GM19372 (cell line): ENCODE measurements at regions not wholly inside any gene's neighbourhood (a gene's known extent, or its start where the extent isn't known, plus 50 kb on each side); places are given as distances from the start of the nearest gene placed in this dataset.

ENCODE experiments used
- ATAC-seq: cut with Tn5 transposase; IDR thresholded peaks from one replicate; pipeline ENCODE4 v1.9.1; 2021; ENCODE audit warnings: mild to moderate bottlenecking, low read depth, moderate library complexity; ENCODE audit not compliant: unreplicated experiment

DNA sequence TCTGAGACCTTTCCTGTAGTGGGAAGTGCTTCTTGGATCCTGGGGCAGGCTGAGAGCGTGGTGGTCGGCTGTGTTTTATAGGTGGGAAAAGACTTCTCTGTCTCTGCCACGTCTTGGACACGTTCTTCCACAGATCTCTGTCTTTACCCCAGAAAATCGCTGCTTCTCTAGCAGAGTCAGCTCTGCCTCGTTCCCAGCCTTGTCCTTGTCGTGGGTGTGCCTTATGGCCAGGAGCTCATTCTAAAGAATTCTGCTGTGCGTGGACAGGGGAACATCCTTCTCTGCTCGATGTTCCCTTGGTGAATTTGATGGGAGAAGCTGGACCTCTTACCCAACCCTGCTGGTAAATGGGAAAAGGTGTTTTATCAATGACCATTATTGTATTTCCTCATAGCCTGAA is 433.1 kb upstream of the C2CD4B start:
- no peak for ATAC-seq

- ATAC-seq = no peak
Measured at GRCh38 chr15:62599791-62600777, 435.0 kb upstream of the C2CD4B start.

GRCh38 chr15:62601777-62602545 is 436.9 kb upstream of the C2CD4B start:
- ATAC-seq = no peak

DNA sequence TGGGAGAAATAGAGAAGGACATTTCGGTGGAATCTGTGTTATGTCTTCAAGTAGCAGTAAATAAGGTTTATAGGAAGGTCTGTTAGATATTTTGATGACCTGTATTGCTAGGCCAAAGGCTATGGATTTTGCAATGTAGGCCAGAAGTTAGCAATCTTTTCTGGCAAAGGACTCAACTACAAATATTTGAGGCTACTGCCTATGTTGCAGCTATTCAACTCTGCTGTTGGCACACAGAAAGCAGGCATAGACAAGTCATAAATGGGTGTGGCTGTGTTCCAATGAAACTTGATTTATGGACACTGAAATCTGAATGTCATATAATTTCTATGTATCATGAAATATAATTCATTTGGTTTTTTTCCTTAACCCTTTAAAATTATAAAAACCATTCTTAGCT is 438.7 kb upstream of the C2CD4B start:
- ATAC-seq = no peak

DNA sequence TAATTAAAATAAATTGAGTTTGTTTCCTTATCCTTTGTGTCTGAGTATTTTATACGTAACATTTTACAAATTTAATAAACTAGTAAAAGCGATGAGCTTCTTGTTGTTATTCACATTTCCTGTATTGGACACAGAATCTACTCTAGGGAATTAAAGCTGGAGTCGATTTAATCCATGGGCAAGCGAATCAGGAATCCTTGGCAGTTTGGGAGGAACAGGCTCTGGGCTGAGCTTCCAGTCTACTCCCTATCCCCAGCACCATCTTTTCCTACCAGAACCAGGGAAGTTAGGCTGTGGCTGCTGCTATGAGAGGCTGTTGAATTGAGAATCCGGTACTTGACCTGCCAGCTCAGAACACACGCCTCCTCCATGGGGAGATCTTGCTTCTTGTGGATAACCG is 437.3 kb upstream of the TPM1 start:
- ATAC-seq = no peak

DNA sequence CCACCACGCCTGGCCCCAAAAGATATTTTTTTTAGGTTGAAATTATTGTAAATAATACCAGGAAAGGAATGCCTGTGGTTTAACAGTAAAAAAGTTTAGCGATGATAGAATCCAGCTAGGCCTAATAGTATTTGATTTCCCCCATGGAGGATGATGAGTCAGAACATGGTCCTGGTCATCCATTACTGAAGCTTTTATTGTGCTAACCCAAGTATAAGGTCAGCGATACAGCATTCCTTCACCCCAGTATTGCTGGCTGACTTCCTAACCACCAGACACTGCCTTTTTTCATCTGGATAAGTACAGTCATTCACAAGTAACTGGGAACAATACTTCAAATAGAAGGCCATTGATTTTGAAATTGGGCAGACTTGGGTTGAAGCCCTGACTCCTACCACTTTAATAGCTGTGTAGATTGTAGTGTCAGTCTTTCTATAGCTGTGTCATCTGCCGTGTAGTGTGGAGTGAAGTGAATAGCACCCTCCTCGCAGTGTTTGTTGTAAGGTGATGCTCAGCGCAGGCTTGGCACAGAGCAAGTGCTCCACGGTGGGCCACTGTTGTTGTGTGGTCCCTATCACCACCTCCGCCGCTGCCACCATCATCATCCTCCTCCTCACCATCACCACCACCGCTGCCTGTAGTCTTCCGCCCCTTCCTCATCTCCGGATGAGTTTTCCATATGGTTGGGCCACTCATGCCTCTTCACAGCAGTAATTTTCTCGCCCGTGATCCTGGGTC is 436.0 kb upstream of the TPM1 start:
- ATAC-seq = no peak

DNA sequence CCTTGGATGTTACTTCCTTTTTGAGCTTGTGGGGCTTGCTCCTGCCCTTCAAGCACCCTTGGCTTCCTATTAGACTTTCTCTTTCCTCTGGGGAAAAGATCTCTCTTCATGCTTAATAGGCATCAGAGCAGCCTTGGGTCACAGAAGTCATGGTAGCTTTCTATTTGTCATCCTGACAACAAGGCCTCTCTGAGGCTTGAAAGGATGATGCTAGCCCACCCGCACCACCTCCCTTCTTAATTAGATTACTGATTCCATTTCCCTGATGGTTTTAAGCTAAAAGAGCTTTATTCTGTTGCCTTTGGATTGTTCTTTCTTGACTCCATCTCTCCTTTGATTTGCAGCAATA is 435.5 kb upstream of the TPM1 start:
- no peak for ATAC-seq

DNA sequence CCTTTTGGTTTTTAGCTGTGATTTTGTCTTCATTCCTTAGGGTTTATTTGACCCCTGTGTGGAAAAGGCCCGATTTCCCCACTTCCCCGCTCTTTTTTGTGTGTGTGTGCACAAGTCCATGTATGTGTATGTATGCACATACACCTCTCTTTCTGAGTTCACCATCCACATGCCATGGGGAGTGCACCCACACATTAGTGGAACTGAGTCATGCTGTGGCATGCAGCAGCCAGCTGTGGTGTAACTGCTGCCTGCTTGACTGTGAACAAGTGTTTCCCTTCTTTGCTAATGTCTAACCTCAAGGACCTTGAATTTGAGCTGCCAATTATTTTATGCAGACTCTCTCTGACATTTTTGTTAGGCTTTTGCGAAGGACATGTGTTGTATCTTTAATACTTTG is 434.9 kb upstream of the TPM1 start:
- ATAC-seq = no peak

- ATAC-seq = no peak
Measured at GRCh38 chr15:62608369-62608768, 434.2 kb upstream of the TPM1 start.

- ATAC-seq = no peak
Measured at GRCh38 chr15:62610265-62610869, 432.2 kb upstream of the TPM1 start.

- no peak for ATAC-seq
Measured at GRCh38 chr15:62611002-62611401, 431.5 kb upstream of the TPM1 start.

- ATAC-seq = no peak
Measured at GRCh38 chr15:62612183-62612733, 430.3 kb upstream of the TPM1 start.

GRCh38 chr15:62612771-62613170 is 429.8 kb upstream of the TPM1 start:
- no peak for ATAC-seq

- no peak for ATAC-seq
Measured at GRCh38 chr15:62616746-62617145, 425.8 kb upstream of the TPM1 start.

- ATAC-seq = no peak
Measured at GRCh38 chr15:62617741-62618140, 424.8 kb upstream of the TPM1 start.

GRCh38 chr15:62618432-62618831 is 424.1 kb upstream of the TPM1 start:
- ATAC-seq = no peak

DNA sequence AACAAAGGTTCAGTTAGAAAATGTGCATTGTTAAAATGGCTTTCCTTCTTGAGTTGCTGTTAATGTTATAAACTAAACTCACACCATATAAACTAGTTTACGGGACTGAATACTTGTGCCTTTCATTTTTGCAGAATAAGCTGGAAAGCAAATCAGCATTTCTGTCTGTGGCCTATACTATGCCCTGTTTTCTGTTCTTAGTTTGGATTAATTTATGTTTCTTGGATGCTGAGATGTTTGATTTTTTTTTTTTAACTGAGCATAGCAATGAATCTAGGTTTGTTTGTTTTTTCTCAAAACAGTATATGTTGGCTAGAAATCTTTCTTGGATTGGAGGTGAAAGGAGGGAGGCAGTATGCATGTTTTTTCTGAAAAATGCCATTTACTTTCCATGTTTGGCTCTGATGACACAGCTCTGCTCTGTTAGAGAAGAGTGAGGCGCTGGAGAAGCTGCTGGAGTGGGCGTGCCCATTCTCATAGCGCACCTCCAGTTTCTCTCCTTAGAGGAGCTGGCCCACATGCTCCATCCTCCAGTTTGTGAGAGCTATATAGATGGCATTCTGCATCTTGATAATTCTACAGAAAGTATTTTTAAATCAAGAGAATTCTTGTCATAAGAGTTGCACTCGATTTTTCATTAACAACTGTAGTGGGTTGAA is 423.6 kb upstream of the TPM1 start:
- ATAC-seq = no peak

DNA sequence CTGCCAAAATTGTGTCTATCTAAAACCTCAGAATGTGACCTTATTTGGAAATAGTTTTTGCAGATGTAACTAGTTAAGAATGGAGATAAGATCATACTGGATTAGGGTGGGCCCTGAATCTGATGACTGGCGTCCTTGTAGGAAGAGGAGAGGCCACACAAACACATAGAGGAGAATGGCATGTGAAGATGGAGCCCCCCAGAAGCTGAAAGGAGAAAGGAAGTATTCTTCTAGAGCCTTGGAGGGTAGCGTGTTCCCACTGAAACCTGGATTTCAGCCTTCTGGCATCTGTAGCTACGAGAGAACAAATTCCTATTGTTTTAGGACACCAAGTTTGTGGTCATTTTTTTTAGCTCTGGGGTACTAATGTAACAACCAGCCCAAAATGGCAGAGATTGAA is 423.0 kb upstream of the TPM1 start:
- ATAC-seq = no peak

DNA sequence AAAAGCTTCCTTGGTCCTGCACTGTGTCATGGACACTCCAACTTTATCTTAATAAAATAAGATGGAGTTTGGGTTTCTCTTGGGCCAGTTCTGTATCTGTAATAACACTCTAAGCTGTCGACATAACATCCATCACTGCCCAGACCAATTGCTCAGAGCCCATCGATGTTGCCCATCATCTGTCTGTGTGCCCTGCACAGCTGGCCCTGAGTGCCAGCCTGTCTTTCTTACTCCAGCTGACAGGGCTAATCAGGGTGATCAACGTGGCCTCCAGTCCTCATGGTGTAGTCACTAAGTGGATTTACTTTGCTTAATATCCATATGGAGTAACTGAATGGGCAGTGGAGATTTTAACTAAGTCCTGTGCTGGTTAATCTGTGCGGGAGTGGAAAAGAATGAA is 419.8 kb upstream of the TPM1 start:
- ATAC-seq = no peak
